ENCODE measurements at regions not wholly inside any gene's neighbourhood (a gene's known extent, or its start where the extent isn't known, plus 50 kb on each side); places are given as distances from the start of the nearest gene placed in this dataset. TPM values are rescaled to one million over a fixed set of nuclear protein-coding genes. Genes with fewer than 3 reads are reported as not detected.

DNA sequence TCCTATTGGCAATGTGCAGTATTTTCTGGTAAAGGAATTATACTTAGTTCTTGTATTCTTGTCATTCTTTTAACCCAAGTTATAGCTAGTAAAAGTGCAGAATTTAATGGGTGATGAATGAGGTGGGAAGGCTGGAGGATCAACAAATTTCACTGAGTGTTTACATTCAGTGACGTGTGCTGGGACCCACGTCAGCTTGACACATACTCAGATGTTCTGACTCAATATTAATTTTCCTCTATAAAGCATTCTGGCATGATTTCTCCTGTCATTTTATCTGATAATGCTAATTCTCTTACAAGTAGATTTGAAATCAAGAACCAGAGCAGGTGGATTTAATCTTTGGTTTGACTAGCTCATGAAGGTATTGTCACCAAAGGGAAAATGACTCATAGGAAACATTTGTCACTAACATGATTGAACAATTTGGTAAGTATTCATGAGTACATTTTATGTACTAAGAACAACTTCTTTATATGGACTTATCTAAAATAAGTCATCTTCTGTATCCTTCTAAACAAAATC lies 71.0 kb upstream of the SYNPR start:
- TF ChIP-seq, protein P1, sequence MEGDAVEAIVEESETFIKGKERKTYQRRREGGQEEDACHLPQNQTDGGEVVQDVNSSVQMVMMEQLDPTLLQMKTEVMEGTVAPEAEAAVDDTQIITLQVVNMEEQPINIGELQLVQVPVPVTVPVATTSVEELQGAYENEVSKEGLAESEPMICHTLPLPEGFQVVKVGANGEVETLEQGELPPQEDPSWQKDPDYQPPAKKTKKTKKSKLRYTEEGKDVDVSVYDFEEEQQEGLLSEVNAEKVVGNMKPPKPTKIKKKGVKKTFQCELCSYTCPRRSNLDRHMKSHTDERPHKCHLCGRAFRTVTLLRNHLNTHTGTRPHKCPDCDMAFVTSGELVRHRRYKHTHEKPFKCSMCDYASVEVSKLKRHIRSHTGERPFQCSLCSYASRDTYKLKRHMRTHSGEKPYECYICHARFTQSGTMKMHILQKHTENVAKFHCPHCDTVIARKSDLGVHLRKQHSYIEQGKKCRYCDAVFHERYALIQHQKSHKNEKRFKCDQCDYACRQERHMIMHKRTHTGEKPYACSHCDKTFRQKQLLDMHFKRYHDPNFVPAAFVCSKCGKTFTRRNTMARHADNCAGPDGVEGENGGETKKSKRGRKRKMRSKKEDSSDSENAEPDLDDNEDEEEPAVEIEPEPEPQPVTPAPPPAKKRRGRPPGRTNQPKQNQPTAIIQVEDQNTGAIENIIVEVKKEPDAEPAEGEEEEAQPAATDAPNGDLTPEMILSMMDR (IDR thresholded peaks at IDR 0.05), result no peak
- Mint-ChIP-seq H3K27me3 (ENCODE audit: low read depth in 3 of 3) (peaks cover 0 to 3% (median 2%) of the 10 kb centered on the region in 3 donors), H3K4me1 (no peaks in the 10 kb centered on the region), H3K9me3 (peaks cover 0 to 5% (median 0%) of the 10 kb centered on the region in 7 donors), H3K4me3 (no peak overlapping the region), H3K27ac (no peak overlapping the region), H3K36me3 (no peaks in the 10 kb centered on the region)
- Histone ChIP-seq H3K9me3 (replicated peaks in 1 of 2; ENCODE audit: control insufficient read depth in 1 of 2, insufficient read depth in 1 of 2, low read length in 2 of 2) (no peaks in the 10 kb centered on the region), H3K9ac (ENCODE audit: insufficient read depth, low read length, poor library complexity, severe bottlenecking) (no peak overlapping the region), H3K27me3 (ENCODE audit: control insufficient read depth in 2 of 2, insufficient read depth in 2 of 2, low read length in 2 of 2) (no peaks in the 10 kb centered on the region), H3K4me3 (replicated peaks in 1 of 3; ENCODE audit: low read depth in 2 of 3, low read length in 3 of 3) (no peak overlapping the region), H4K20me1 (ENCODE audit: insufficient read depth, low read length) (no peaks in the 10 kb centered on the region), H3K79me2 (ENCODE audit: insufficient read depth, low read length) (no peaks in the 10 kb centered on the region), H3K4me1 (ENCODE audit: control insufficient read depth in 1 of 2, insufficient read depth in 2 of 2, low read length in 2 of 2) (no peaks in the 10 kb centered on the region), H3K36me3 (replicated peaks in 1 of 2; ENCODE audit: control insufficient read depth in 1 of 2, insufficient read depth in 2 of 2, low read length in 2 of 2) (no peaks in the 10 kb centered on the region), H3K27ac (ENCODE audit: low read depth in 1 of 2, low read length in 2 of 2) (no peak overlapping the region), H2AFZ (ENCODE audit: insufficient read depth, low read depth, low read length, poor library complexity, severe bottlenecking) (no peak overlapping the region), H3K4me2 (replicated peaks; ENCODE audit: extremely low read depth, low read length, poor library complexity, severe bottlenecking) (no peak overlapping the region)
- WGBS (ENCODE audit: insufficient coverage), result 100% methylated on average over 1 of the region's 2 CpGs
- intact Hi-C loops (cut with micrococcal nuclease), result no loop called here
- no peak for DNase-seq

DNA sequence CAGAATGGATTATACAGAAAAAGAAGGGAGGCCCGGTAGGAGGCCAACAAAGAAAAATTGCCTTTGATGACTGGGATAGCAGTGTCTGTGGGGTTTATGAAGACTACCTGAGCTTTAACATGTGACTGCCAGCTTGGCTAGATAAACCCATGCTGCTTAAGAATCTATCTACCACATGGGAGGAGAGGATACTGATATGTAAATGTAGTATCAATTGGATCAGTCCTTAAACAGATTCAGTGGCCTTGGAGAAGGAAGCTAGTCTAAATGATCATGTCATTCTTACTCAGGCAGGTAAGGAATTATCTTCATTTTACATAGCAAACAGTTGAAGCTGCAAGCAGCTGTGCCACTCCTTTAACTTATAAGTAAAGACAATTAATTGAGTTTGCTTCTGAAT lies 50.0 kb upstream of the SYNPR start:
- Mint-ChIP-seq H3K27ac (no peak overlapping the region), H3K9me3 (no peaks in the 10 kb centered on the region), H3K4me3 (no peak overlapping the region), H3K4me1 (no peaks in the 10 kb centered on the region), H3K36me3 (no peaks in the 10 kb centered on the region), H3K27me3 (ENCODE audit: low read depth in 3 of 3) (peaks cover 0 to 9% (median 2%) of the 10 kb centered on the region in 3 donors)
- H3K79me2 ChIP-seq (ENCODE audit: insufficient read depth, low read length), result no peaks in the 10 kb centered on the region
- H3K27ac ChIP-seq (ENCODE audit: low read depth in 1 of 2, low read length in 2 of 2), result no peak overlapping the region
- no peak overlapping the region for H3K4me2 ChIP-seq (replicated peaks; ENCODE audit: extremely low read depth, low read length, poor library complexity, severe bottlenecking)
- no peaks in the 10 kb centered on the region for H3K36me3 ChIP-seq (replicated peaks in 1 of 2; ENCODE audit: control insufficient read depth in 1 of 2, insufficient read depth in 2 of 2, low read length in 2 of 2)
- TF ChIP-seq, protein P1 (IDR thresholded peaks at IDR 0.05), result no peak
- no peaks in the 10 kb centered on the region for H4K20me1 ChIP-seq (ENCODE audit: insufficient read depth, low read length)
- no peak overlapping the region for H3K4me3 ChIP-seq (replicated peaks in 1 of 3; ENCODE audit: low read depth in 2 of 3, low read length in 3 of 3)
- H3K9me3 ChIP-seq (replicated peaks in 1 of 2; ENCODE audit: control insufficient read depth in 1 of 2, insufficient read depth in 1 of 2, low read length in 2 of 2), result no peaks in the 10 kb centered on the region
- 80% methylated on average over 1 of the region's 1 CpG for WGBS (ENCODE audit: insufficient coverage)
- H3K4me1 ChIP-seq (ENCODE audit: control insufficient read depth in 1 of 2, insufficient read depth in 2 of 2, low read length in 2 of 2), result no peaks in the 10 kb centered on the region
- H3K9ac ChIP-seq (ENCODE audit: insufficient read depth, low read length, poor library complexity, severe bottlenecking), result no peak overlapping the region
- intact Hi-C loops (cut with micrococcal nuclease), result no loop called here
- H2AFZ ChIP-seq (ENCODE audit: insufficient read depth, low read depth, low read length, poor library complexity, severe bottlenecking), result no peak overlapping the region
- no peak for DNase-seq
- H3K27me3 ChIP-seq (ENCODE audit: control insufficient read depth in 2 of 2, insufficient read depth in 2 of 2, low read length in 2 of 2), result no peaks in the 10 kb centered on the region

Small RNAs in the stretch of these regions (small RNA-seq; reads per million reads assigned to genes)
- gene UBL5P3 (ENCODE audit: insufficient read length, low read depth), result not detected

All from CD14-positive monocyte (primary cell).